NOMO-1 treated with dmso at 0.1 percent for 144 hours (cell line): ENCODE measurements at regions not wholly inside any gene's neighbourhood (a gene's known extent, or its start where the extent isn't known, plus 50 kb on each side); places are given as distances from the start of the nearest gene placed in this dataset.
"Not testable (repeated sequence)": the region's sequence is repeated elsewhere in the genome, so short reads cannot be mapped to it uniquely, and the experiment has no call there.

ENCODE experiments used
- DNase-seq: peaks from one replicate; lab custom pipeline; 2025; ENCODE audit not compliant: unreplicated experiment; lab: John Stamatoyannopoulos, UW

DNA sequence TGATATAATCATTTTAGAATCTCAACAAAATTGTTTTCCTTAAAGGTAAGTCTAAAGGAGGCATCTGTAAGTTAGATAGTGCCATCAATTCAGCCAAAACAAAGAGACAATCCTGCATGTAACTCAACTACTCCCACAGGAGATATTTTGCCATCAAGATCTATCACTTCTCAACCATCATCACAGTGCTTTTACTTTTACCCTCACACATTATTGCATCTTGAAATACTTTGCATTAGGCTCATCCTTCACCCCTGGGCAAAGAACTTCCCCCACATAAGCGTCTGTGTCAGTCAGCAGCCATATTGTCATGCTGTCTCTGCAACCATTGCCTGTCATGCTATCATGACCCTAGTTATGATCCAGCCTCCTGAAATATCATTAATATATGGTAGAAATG, 54.9 kb upstream of the NLGN1 start:
- no peak for DNase-seq

DNA sequence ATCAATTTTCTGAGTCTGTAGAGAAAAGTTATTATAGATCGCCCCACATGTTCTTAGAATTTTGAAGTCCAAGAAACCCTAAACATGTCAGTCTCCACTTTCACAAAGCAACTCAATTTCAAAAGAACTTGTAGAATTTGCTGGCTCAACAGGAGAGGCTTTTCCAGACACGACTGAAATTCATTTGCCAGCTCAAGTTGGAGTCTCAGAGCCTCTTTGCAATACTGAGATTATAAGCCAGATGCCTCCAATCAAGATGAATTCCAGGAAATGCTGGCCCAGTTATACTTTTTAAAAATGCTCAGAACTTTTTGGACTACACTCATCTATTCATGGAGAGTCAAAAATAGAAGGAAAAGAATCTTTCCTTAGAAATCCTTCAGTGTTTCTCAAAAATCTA, 56.9 kb upstream of the NLGN1 start:
- DNase-seq, result no peak

DNA sequence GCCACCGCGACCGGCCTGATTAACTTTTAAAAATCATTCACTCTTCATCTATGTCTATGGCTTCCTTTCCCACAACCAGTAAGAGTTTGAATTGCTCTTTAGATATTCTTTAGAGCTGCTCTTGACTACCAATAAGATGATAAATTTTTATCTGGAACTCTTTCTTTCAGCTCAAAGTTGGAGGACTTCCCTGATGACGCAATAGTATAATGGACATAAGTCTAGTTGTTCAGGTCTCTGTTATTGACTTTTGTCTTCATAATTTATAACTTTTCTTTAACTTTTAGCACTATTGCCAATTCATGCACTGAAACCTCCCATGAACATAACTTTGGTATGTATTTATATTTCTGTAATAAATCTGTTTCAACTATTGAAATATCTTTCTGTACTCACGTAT, 61.3 kb upstream of the NLGN1 start:
- DNase-seq, result no peak

DNA sequence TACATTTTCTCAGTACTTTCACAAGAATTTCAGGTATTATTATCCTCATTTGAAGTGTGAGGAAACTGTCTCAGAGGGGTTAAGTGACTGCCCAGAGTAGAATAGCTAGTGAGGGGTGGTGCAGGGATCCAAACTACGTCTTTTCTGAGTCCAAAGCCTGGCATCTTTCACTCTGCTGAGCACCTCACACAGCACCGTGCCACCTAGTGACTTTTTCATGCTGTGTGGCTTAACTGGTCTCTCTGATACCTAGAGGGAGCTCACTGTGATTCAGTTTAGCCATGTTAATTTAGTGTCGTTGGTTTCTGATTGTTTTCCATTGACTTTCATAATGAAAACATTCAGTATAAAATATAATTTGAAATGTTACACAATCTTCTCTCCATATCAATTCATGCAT, 91.4 kb upstream of the NLGN1 start:
- DNase-seq, result no peak

DNA sequence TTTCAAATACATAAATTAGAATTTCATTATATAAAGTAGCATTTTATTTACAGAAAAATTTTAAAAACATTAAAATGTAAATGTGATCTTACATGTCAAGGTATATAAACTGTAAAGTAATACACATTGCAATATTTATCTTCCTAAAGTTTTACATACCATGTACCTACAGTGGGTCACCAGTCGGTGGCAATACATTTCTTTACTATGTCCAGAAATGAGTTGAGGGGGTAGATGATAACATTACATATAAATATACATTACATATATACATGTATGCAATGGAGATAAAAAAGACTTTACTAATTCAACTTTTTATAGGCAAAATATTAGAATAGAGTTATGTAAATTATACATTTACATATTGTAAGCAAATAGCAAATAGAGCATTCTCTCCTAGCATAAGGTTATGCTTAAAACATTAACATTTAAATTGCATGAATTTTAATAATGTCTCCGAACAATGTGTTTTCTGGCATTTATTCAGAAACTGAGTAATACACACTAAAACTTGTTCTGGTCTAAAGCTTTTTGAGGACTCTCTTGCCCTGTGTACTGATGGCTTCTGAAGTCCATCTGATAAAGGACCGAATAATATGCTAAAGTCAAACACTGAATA, 93.3 kb upstream of the NLGN1 start:
- DNase-seq, result no peak

DNA sequence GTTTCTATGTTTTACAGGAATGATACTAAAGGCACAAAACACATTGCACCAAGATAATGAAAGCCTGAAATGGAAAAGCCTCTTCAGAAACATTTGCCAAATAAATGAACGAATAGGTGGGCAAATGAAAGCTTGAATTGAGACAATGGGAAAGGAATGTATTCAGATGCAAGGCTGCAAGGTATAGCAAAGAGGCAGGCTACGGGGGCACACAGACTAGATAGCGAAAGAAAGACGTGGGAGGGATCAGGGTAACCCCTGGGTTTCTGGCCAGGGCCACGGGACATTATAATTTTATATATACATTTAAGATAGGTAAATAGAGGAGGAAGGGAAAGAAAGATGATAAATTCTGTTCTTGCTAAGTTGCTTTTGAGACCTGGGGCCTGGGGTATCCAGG, 95.9 kb upstream of the NLGN1 start:
- DNase-seq, result no peak

DNA sequence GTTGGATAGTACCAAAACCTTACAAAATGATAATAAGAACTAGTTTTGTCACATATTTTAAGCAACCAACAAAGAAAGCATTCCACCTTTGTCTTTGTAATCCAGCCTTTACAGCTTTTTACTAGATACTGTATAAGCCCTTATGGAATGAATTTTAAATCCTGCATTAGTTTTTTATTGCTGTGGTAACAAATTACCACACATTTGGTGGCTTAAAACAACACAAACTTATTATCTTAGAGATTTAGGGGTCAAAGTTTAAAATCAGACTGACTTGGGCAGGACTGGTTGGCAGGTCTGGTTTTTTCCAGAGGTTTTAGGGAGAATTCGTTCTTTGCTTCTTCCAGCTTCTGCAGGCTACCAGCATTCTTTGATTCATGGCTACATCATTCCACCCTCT, 108.5 kb upstream of the NLGN1 start:
- no peak for DNase-seq

DNA sequence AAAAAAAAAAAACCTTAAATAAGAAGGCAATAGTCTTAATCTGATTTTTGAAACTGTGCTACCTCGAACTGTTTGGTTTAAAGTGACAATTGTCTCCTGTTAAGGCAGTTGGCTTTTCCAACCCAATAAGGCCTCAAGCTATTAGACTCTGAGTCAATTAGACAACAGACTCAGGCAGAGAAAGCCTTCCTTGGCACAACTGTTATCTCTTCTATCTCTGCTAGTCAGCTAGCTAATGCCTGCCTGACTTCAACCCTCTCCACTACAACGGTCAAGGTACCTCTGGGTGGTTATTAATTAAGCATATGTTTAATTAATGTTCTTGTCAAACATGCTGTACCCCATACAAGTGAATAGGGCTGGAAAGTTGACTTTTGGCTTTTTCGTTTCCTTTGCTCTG, 110.2 kb upstream of the NLGN1 start:
- DNase-seq, result no peak

DNA sequence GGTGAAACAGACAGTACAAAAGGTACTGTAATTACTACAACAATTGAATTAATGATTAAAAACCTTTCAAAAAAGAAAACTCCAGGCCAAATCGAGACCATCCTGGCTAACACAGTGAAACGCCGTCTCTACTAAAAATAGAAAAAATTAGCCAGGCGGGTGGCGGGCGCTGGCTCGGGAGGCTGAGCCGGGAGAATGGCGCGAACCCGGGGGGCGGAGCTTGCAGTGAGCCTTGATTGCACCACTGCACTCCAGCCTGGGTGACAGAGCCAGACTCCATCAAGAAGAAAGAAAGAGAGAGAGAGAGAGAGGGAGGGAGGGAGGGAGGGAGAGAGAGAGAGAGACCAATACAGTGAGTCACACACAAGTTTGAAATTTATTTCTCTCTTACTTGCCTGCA, 111.0 kb upstream of the NLGN1 start:
- not testable (repeated sequence) for DNase-seq

DNA sequence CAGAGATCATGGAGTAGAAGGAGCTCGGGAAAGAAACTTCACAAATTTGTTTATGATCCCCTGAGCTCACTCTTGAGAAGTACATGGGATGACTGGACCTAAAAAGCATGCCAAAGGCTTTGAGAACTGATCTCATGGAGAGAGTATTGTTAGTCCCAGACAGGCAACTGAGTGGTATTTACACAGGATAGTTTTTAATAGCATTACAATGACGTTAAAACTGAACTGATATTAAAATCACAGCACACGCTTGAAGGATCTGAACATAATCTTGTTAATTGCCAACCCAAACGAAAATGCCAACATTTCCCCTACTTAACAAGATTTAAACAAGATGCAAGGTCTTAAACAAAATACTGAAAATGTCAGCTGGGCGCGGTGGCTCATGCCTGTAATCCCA, 113.2 kb upstream of the NLGN1 start:
- no peak for DNase-seq

DNA sequence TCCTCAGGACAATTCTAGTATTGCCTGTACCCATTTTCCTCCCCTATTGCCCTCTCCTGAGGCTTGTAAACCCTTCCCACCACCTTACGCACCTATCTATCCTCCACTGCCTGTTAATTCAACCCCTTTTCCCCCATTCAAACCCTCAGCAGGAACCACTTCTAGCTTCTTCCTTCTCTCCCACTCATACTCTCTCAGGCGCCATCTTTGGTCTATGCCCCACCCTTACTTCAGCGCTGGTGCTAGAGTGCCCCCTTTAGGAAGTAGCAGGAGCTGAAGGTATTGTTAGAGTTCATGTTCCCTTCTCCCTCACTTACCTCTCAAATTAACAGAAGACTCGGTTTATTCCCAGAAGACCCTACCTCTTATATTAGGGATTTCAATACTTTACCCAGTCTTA, 121.8 kb upstream of the NLGN1 start:
- DNase-seq, result peak; percentile 13

DNA sequence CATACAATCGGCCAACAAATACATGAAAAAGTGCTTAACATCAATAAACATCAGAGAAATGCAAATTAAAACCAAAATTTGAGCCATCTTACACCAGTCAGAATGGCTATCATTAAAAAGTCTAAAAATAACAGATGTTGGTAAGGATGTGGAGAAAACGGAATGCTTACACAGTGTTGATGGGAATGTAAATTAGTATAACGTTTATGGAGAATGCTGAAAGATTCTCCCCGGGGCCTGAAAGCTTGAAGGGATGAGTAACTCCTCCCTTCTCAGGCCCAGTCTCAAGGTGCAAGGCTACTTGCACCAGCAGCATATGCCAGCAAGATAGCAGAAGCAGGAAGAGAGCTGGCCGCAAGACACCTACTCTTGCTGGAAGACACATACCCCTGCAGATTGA, 123.7 kb upstream of the NLGN1 start:
- DNase-seq, result no peak

DNA sequence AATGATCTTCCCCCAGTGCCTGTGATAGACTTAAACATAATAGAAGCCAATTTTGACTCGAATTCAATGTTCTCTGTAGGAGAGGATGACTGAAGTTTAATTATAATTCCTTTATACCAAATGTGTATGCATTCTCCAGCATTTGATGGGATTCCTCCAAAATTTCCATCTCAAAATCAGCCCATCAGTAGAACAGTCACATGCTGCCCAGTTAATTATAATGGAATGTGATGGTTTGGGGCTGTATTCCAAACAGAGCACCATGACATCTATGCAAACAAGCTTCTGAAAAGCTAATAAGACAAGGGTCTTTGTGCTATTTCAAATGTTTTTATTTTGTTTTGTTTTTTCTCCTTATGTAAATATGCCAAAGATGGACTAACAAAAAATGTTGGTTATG, 127.7 kb upstream of the SPATA16 start:
- no peak for DNase-seq

DNA sequence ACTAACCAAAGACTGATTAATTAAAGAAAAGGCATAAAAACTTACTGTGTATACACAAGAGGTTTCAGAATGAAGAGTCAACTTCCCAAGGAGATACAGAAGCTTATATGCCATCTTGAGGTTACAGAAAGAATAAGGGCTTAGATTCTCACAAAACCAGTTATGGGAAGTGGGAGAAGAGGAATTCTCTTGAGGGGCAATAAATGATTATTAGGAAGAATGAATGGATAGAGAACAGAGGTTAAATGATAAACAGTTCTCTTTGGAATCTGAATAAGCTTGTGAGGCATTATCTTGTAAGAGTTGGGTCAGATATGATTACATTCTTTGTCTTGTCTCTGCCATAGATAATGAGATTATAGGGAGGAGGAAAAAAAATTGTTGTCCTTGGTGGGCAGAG, 126.7 kb upstream of the SPATA16 start:
- no peak for DNase-seq

DNA sequence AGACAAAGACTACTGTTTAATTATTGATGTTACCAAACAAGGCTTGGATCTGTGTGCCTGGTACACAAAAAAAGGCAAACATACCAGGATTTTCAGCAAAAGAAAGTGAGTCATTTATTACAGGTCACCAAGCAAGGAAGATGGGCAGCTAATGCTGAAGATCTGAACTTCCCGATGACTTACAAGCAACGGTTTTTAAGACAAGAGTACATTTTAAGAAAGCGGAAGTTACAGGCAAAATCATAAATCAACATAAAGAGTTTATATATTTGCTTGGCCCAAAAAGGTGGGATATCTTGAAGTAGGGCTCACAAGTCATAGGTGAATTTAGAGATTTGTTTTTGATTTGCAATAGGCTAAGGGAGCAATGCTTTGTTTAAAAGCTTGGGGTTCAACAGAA, 125.4 kb upstream of the SPATA16 start:
- DNase-seq, result peak; percentile 41

DNA sequence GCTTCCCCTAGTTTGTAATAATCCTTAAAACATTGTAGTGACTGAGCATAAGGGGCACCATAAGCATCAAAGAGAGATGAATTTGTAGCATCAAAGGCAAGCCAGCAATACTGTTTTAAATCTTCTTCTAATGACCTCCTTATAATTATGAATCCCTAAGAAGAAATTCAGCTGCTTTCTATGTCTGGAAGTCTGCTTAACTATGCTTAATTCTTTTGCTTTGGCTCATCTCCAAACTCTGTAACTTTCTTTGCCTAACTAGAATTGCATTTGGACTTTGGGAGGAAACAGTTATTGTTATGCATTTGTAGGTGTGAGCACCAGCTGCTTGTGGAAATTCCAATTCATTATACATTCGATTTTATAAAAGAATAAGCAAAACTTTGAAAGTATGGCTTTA, 117.7 kb upstream of the SPATA16 start:
- no peak for DNase-seq

DNA sequence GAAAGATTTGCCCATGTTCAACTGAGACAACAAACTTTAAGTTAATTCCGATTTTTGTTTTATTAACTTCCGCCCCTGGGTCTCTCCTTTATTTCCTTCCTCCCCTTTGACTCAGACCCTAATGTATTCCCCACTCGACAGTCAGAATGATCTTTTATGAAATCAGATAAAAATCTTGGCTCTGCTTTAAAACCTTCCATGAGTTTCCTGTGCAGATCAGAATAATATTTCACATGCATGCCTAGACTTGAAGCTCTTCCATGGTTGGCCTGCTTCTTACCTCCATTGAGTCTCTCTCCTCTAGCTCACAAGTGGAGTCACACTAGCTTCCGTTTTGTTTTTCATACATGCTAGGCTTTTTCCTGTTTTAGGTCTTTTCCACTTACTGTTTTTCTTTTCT, 116.8 kb upstream of the SPATA16 start:
- no peak for DNase-seq

DNA sequence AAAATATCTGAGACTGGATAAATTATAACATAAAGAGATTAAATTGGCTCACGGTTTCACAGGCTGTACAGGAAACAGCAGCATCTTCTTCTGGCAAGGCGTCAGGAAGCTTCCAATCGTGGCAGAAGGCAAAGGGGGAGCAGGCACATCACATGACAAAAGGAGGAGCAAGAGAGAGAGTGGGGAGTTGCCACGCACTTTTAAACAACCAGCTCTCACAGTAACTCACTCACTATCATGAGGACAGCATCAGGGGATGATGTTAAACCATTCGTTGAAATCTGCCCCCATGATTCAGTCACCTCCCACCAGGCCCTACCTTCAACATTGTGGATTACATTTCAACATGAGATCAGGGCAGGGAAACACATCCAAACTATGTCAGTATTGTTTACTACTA, 114.5 kb upstream of the SPATA16 start:
- DNase-seq, result no peak

DNA sequence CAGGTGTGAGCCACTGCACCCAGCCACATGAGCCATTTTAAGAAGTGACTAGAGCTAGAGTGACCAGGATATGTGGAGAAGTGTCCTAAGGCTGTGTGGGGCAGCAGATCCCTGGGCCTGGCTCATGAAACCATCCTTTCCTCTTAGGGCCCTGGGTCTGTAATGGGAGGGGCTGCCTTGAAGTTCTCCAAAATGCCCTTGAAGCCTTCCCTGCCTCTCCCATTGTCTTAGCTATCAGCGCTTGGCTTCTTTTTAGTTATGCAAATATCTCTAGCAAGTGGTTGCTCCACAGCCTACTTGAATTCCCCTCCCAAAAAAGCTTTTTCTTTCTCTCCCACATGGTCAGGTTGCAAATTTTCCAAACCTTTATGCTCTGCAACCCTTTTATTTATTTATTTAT, 112.4 kb upstream of the SPATA16 start:
- DNase-seq, result no peak

DNA sequence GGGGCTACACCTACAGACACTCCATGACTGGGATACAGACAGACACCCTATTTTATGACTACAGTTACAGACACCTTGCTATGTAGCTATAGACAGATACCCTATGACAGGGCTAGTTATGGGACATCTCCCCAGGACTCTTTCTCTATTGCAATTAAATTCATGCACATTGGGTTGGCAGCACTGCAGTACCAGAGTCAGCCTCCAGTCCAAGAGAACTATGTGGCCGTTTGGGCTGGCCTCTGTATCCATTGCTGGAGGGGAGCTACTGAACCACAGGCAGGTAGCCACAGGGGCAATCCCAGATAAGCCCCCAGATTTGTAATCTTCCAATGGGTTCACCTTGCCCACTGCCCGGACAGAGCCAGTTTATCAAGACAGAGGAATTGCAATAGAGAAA, 108.4 kb upstream of the SPATA16 start:
- no peak for DNase-seq

DNA sequence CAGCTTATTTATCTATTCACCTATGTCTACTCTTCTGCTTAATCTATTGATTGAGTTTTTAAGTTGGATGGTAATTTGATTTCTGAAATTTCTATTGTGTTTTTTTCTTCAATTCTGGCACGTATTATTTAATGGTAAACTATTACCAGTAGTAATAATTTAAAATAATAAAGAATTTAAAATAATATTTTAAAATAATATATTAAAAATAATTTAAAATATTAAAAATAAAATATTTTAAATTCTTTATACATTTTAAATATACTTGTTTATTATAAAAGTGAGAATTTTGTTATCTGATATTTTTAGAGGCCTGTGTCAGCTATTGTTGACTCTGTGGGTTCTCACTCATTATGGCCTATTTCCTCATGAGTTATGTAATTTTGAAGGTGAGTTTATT, 100.7 kb upstream of the SPATA16 start:
- DNase-seq, result no peak

DNA sequence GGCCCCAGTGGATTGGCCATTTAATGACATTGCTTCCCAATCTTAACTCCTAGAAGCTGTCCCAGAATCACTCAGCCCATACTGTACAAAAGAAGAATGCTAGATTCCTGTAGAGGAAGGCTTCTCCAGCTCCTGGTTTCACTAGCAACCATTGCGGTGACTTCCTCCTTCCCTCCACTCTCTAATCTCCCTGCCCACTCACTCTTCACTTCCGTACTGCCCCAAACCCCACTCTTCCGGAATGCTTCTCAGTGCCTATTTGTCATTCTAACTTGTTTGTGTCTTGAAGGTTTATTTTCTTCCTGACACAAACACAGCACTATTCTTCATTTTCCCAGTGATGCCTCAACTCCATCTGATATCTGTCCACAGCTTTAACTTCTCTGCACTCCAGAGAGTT, 97.1 kb upstream of the SPATA16 start:
- DNase-seq, result peak; percentile 46

DNA sequence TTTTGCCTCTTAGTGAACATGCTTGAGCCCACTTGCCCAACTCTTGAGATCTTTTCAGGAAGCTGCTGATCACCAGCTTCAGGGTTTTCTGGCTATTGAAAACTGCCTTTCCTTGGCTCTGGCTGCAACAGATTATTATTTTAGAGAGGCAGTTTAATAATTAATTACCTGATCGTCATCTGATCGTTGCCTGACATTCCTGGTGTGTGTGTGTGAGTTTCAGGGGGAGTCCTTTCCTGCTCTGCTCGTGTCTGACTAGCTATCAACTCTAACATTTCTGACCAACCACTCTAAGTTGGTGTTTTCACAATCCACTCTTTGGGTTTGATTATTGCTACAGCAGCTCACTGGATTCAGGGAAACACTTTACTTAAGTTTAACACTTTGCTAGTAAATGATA, 84.3 kb upstream of the SPATA16 start:
- no peak for DNase-seq

DNA sequence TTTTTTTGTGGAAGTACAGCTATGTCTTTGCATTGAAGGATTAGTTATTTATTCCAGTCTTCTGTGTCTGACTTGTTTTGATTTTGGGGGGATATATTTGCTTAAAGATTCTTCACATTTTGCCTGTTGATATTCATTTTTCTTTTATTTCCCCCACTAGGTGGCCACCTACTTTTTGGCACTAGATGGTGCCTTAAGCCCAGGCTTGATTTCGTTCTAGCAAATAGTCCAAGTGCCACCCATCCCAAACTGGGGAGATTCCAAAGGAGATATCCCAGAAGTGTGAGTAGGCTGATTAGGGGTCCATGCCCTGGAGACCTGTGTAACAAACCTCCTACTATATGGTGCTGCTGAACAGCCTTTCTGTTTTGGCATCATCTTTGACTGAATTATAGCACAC, 80.0 kb upstream of the SPATA16 start:
- DNase-seq, result no peak
